GM12878 (cell line): ENCODE measurements at regions not wholly inside any gene's neighbourhood (a gene's known extent, or its start where the extent isn't known, plus 50 kb on each side); places are given as distances from the start of the nearest gene placed in this dataset.

Source experiments
- ATAC-seq: fragments of 200-7000 bp; cut with Tn5 transposase; 3 replicates; pipeline ENCODE4 v1.9.1; 2020; ENCODE audit warnings: mild to moderate bottlenecking, moderate library complexity
- BruUV-seq: library from RNA; stranded (reverse); fragments of 400-500 nt; replicated peaks from 2 replicates; lab custom pipeline; 2021; lab: Mats Ljungman, UMichigan
- CTCF ChIA-PET: fragments of 300-600 bp; sonication (Branson Sonifier 250); formaldehyde crosslinking; extraction: SDS; loops from one replicate; lab custom pipeline; 2021; ENCODE audit warnings: inconsistent platforms; lab: Yijun Ruan, JAX
- POLR2A ChIA-PET: fragments of 350-600 bp; formaldehyde crosslinking; extraction: SDS; loops from one replicate; lab custom pipeline; 2021; ENCODE audit warnings: inconsistent platforms; lab: Charles Lee
- RAD21 ChIA-PET: fragments of 300-600 bp; sonication (Branson Sonifier 250); formaldehyde crosslinking; loops from one replicate; lab custom pipeline; 2023; ENCODE audit warnings: antibody characterized with exemption; ENCODE audit not compliant: unreplicated experiment; lab: Charles Lee
- SMC1A ChIA-PET: fragments of 300-600 bp; sonication (Branson Sonifier 250); formaldehyde crosslinking; loops from one replicate; lab custom pipeline; 2023; ENCODE audit not compliant: unreplicated experiment, uncharacterized antibody; lab: Charles Lee
- DNase-seq: peaks from one replicate; pipeline ENCODE4 v3.0.0-alpha.2; 2011; ENCODE audit warnings: low read depth, low spot score
- FAIRE-seq: peaks from 3 replicates; lab custom pipeline; 2011; peaks lifted over from hg19 to GRCh38; lab: Jason Lieb, UNC
- H2AFZ ChIP-seq: 2 replicates; pipeline ENCODE4 v1.6.0; 2011; ENCODE audit warnings: low read depth, low read length, control low read depth; ENCODE audit not compliant: control insufficient read depth
- H3K27ac ChIP-seq: 2 replicates; pipeline ENCODE4 v1.5.1; 2011; ENCODE audit warnings: control low read depth; ENCODE audit not compliant: control insufficient read depth, insufficient read depth
- H3K27me3 ChIP-seq, 2 experiments: replicated peaks in 1 of 2; 2 replicates each; pipeline versions ENCODE4 v1.6.0 to v1.6.1; 2011; ENCODE audit warnings: low read length in 1 of 2; ENCODE audit not compliant: control insufficient read depth in 2 of 2, insufficient read depth in 2 of 2
- H3K36me3 ChIP-seq, 2 experiments: 2 replicates each; pipeline ENCODE4 v1.5.1; 2011; ENCODE audit warnings: low read length in 1 of 2; ENCODE audit not compliant: control insufficient read depth in 2 of 2, insufficient read depth in 2 of 2
- H3K4me1 ChIP-seq: 2 replicates; pipeline ENCODE4 v1.6.1; 2011; ENCODE audit warnings: mild to moderate bottlenecking, low read length, moderate library complexity, mixed read lengths; ENCODE audit not compliant: control insufficient read depth, insufficient read depth
- H3K4me2 ChIP-seq: 2 replicates; pipeline ENCODE4 v1.6.0; 2011; ENCODE audit warnings: control low read depth; ENCODE audit not compliant: control insufficient read depth, insufficient read depth
- H3K4me3 ChIP-seq: fragments of 200-600 bp; sonication (generic); 2 replicates; pipeline ENCODE4 v1.5.1; 2016
- H3K79me2 ChIP-seq: 2 replicates; pipeline ENCODE4 v1.6.0; 2011; ENCODE audit warnings: low read length; ENCODE audit not compliant: control insufficient read depth, insufficient read depth
- H3K9ac ChIP-seq: 2 replicates; pipeline ENCODE4 v1.8.0; 2011; ENCODE audit warnings: low read length, control low read depth, mixed read lengths; ENCODE audit not compliant: control insufficient read depth, insufficient read depth
- H3K9me3 ChIP-seq: replicated peaks from 3 replicates; pipeline ENCODE4 v1.5.1; 2011; ENCODE audit warnings: mild to moderate bottlenecking, low read length; ENCODE audit not compliant: control insufficient read depth, insufficient read depth
- H4K20me1 ChIP-seq: 2 replicates; pipeline ENCODE4 v1.6.0; 2011; ENCODE audit not compliant: control insufficient read depth, insufficient read depth
- BCLAF1 ChIP-seq: fragments of 450-650 bp; IDR thresholded peaks from 2 replicates; pipeline ENCODE4 v1.6.1; 2017; ENCODE audit warnings: antibody characterized with exemption, mild to moderate bottlenecking, moderate library complexity
- CBX3 ChIP-seq: fragments of 200-600 bp; sonication (generic); IDR thresholded peaks from 2 replicates; pipeline ENCODE4 v1.6.1; 2016; ENCODE audit warnings: low read depth, borderline replicate concordance
- CEBPB ChIP-seq, 2 experiments: fragments of 150-350 bp in 1 of 2; IDR thresholded peaks; 2 replicates each; pipeline ENCODE4 v1.6.1; 2012 to 2014; ENCODE audit warnings: low read depth in 2 of 2, low read length in 2 of 2, borderline replicate concordance in 1 of 2, inconsistent platforms in 1 of 2
- E2F4 ChIP-seq: IDR thresholded peaks from 2 replicates; pipeline ENCODE4 v1.6.1; 2012; ENCODE audit warnings: low read depth, low read length, improper control_type of control experiment
- E2F8 ChIP-seq: fragments of 450-650 bp; IDR thresholded peaks from 2 replicates; pipeline ENCODE4 v1.6.1; 2018; ENCODE audit warnings: mild to moderate bottlenecking, low read depth, moderate library complexity; ENCODE audit not compliant: partially characterized antibody
- FOXK2 ChIP-seq: fragments of 450-650 bp; IDR thresholded peaks from 2 replicates; pipeline ENCODE4 v1.6.1; 2017; ENCODE audit warnings: mild to moderate bottlenecking, moderate library complexity
- HCFC1 ChIP-seq: fragments of 150-350 bp; IDR thresholded peaks from 2 replicates; pipeline ENCODE4 v1.6.1; 2014; ENCODE audit warnings: low read length
- JUNB ChIP-seq: IDR thresholded peaks from 2 replicates; pipeline ENCODE4 v1.6.1; 2016; ENCODE audit warnings: antibody characterized with exemption, mild to moderate bottlenecking
- MAX ChIP-seq: IDR thresholded peaks from 2 replicates; pipeline ENCODE4 v1.6.1; 2012; ENCODE audit warnings: low read depth, low read length, improper control_type of control experiment
- NRF1 ChIP-seq: conservative IDR thresholded peaks from 2 replicates; pipeline ENCODE4 v1.6.1; 2011; ENCODE audit warnings: mild to moderate bottlenecking, low read depth, low read length, improper control_type of control experiment
- PBX3 ChIP-seq: IDR thresholded peaks from 2 replicates; pipeline ENCODE4 v1.6.1; 2011; ENCODE audit warnings: mild to moderate bottlenecking, low read depth, low read length, moderate library complexity; ENCODE audit not compliant: insufficient replicate concordance
- PKNOX1 ChIP-seq: fragments of 450-650 bp; IDR thresholded peaks from 2 replicates; pipeline ENCODE4 v1.6.1; 2016; ENCODE audit warnings: mild to moderate bottlenecking
- SIN3A ChIP-seq: IDR thresholded peaks from 2 replicates; pipeline ENCODE4 v1.6.1; 2012; ENCODE audit warnings: low read depth, low read length, improper control_type of control experiment
- SP1 ChIP-seq: IDR thresholded peaks from one replicate; pipeline ENCODE4 v1.6.1; 2011; ENCODE audit warnings: low read depth, low read length
- TARDBP ChIP-seq: IDR thresholded peaks from 2 replicates; pipeline ENCODE4 v1.6.1; 2016; ENCODE audit warnings: borderline replicate concordance
- ZNF207 ChIP-seq: fragments of 450-650 bp; IDR thresholded peaks from 2 replicates; pipeline ENCODE4 v1.6.1; 2014; ENCODE audit warnings: antibody characterized with exemption, mild to moderate bottlenecking, borderline replicate concordance
- WGBS: methylation state at CpG from one replicate; pipeline ENCODE4 v1.1.6; 2016; ENCODE audit warnings: low lambda C conversion rate; ENCODE audit not compliant: insufficient replicate concordance, insufficient coverage; ENCODE audit errors: missing lambda C conversion rate; 5-methylcytosine and 5-hydroxymethylcytosine counted together
- in situ Hi-C: fragments of 300-500 bp; cut with MboI; formaldehyde crosslinking; loops from 9 replicates; pipeline ENCODE4 v1.14.3; 2018; ENCODE audit warnings: mixed read lengths
- intact Hi-C: fragments of 100-400 bp; cut with micrococcal nuclease; formaldehyde crosslinking; loops from one replicate; pipeline ENCODE4 v1.14.2; 2022; ENCODE audit not compliant: unreplicated experiment

- Histone ChIP-seq H3K4me3 (no peak overlapping the region), H3K79me2 (no peaks in the 10 kb centered on the region), H2AFZ (no peak overlapping the region), H3K4me1 (no peaks in the 10 kb centered on the region), H3K27ac (no peak overlapping the region), H4K20me1 (no peaks in the 10 kb centered on the region), H3K9me3 (no peaks in the 10 kb centered on the region), H3K36me3 (no peaks in the 10 kb centered on the region), H3K4me2 (no peak overlapping the region), H3K27me3 (no peaks in the 10 kb centered on the region; a peak in 1 of 4 replicates), H3K9ac (no peak overlapping the region)
- CTCF ChIA-PET: no interaction called here
- ATAC-seq: no peak
- RAD21 ChIA-PET: no interaction called here
- BruUV-seq: no TSS peak
- FAIRE-seq: no peak
- intact Hi-C loops: no loop called here
- in situ Hi-C loops: no loop called here
- 0% methylated on average over 2 of the region's 2 CpGs for WGBS
- SMC1A ChIA-PET: no interaction called here
- DNase-seq: no peak
- POLR2A ChIA-PET: no interaction called here
- TF ChIP-seq CEBPB (IDR thresholded peaks at IDR 0.05; ENCODE audit: borderline replicate concordance in 1 of 2, low read depth in 2 of 2, low read length in 2 of 2): no peak
- TF ChIP-seq ZNF207: no peak
- no peak for TF ChIP-seq E2F8
- no peak for TF ChIP-seq SIN3A
- TF ChIP-seq SP1: no peak
- TF ChIP-seq CBX3: no peak
- TF ChIP-seq FOXK2: no peak
- no peak for TF ChIP-seq PBX3
- TF ChIP-seq BCLAF1: no peak
- TF ChIP-seq HCFC1: no peak
- TF ChIP-seq PKNOX1: no peak
- TF ChIP-seq E2F4: no peak
- no peak for TF ChIP-seq MAX
- no peak for TF ChIP-seq NRF1
- no peak for TF ChIP-seq TARDBP
- TF ChIP-seq JUNB: no peak
These were observed 213.5 kb upstream of the FAM83B start for GRCh38 chr6:54632984-54633565.
